A549 (cell line): ENCODE measurements at regions not wholly inside any gene's neighbourhood (a gene's known extent, or its start where the extent isn't known, plus 50 kb on each side); places are given as distances from the start of the nearest gene placed in this dataset.

ENCODE experiments used
- CTCF ChIP-seq: fragments of >200 bp; sonication (Bioruptor Twin); formaldehyde crosslinking; IDR thresholded peaks from 3 replicates; pipeline ENCODE4 v1.5.1; 2016
- JUNB ChIP-seq: fragments of >200 bp; sonication (Bioruptor Twin); formaldehyde crosslinking; IDR thresholded peaks from 2 replicates; pipeline ENCODE4 v1.6.1; 2016
- POLR2A ChIP-seq: IDR thresholded peaks from 2 replicates; pipeline ENCODE4 v1.6.1; 2012; ENCODE audit warnings: mild to moderate bottlenecking, low read length

GRCh38 chr9:89975630-89976029, 370.8 kb downstream of the GADD45G start:
- TF ChIP-seq POLR2A (no peak), CTCF (no peak), JUNB (no peak)
